ENCODE measurements at regions not wholly inside any gene's neighbourhood (a gene's known extent, or its start where the extent isn't known, plus 50 kb on each side); places are given as distances from the start of the nearest gene placed in this dataset.

GRCh38 chr13:105965910-105966309 is 569.6 kb downstream of the EFNB2 start:
- H3K4me3 ChIP-seq = no peak overlapping the region
- ATAC-seq (no peak), DNase-seq (no peak)
- no peaks in the 10 kb centered on the region for H3K9me3 ChIP-seq
- intact Hi-C loops (cut with DNase I) = no loop called here
- H3K27ac ChIP-seq = no peak overlapping the region
- TF ChIP-seq, protein P1, sequence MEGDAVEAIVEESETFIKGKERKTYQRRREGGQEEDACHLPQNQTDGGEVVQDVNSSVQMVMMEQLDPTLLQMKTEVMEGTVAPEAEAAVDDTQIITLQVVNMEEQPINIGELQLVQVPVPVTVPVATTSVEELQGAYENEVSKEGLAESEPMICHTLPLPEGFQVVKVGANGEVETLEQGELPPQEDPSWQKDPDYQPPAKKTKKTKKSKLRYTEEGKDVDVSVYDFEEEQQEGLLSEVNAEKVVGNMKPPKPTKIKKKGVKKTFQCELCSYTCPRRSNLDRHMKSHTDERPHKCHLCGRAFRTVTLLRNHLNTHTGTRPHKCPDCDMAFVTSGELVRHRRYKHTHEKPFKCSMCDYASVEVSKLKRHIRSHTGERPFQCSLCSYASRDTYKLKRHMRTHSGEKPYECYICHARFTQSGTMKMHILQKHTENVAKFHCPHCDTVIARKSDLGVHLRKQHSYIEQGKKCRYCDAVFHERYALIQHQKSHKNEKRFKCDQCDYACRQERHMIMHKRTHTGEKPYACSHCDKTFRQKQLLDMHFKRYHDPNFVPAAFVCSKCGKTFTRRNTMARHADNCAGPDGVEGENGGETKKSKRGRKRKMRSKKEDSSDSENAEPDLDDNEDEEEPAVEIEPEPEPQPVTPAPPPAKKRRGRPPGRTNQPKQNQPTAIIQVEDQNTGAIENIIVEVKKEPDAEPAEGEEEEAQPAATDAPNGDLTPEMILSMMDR (IDR thresholded peaks at IDR 0.05) = no peak
- H3K36me3 ChIP-seq = no peaks in the 10 kb centered on the region
- H3K27me3 ChIP-seq = peaks cover 0 to 6% (median 0%) of the 10 kb centered on the region in 7 donors
- 65 to 66% methylated on average over 7 of the region's 7 CpGs for WGBS, 2 donors
- H3K4me1 ChIP-seq = no peaks in the 10 kb centered on the region

- H3K27ac ChIP-seq = no peak overlapping the region
- intact Hi-C loops (cut with DNase I) = no loop called here
- H3K4me1 ChIP-seq = peaks cover 0 to 4% (median 0%) of the 10 kb centered on the region in 9 donors
- H3K36me3 ChIP-seq = no peaks in the 10 kb centered on the region
- ATAC-seq (no peak), DNase-seq (no peak)
- H3K9me3 ChIP-seq = no peaks in the 10 kb centered on the region
- H3K27me3 ChIP-seq = peaks cover 0 to 4% (median 0%) of the 10 kb centered on the region in 7 donors
- WGBS, 2 donors = 96 to 98% methylated on average over 7 of the region's 7 CpGs
- H3K4me3 ChIP-seq = no peak overlapping the region
- TF ChIP-seq, protein P1 (IDR thresholded peaks at IDR 0.05) = no peak
Observed at GRCh38 chr13:105962080-105962479, 573.4 kb downstream of the EFNB2 start.

- H3K27ac ChIP-seq = no peak overlapping the region
- no peak for DNase-seq
- intact Hi-C loops (cut with DNase I) = no loop called here
- no peaks in the 10 kb centered on the region for H3K9me3 ChIP-seq
- no peaks in the 10 kb centered on the region for H3K36me3 ChIP-seq
- H3K4me3 ChIP-seq = no peak overlapping the region
- peaks cover 0 to 7% (median 0%) of the 10 kb centered on the region in 9 donors for H3K4me1 ChIP-seq
- TF ChIP-seq, protein P1 (IDR thresholded peaks at IDR 0.05) = no peak
- no peak for ATAC-seq
- WGBS, 2 donors = 82 to 84% methylated on average over 5 of the region's 5 CpGs
- peaks cover 0 to 4% (median 0%) of the 10 kb centered on the region in 7 donors for H3K27me3 ChIP-seq
Observed at GRCh38 chr13:105961438-105961837, 574.0 kb downstream of the EFNB2 start.

DNA sequence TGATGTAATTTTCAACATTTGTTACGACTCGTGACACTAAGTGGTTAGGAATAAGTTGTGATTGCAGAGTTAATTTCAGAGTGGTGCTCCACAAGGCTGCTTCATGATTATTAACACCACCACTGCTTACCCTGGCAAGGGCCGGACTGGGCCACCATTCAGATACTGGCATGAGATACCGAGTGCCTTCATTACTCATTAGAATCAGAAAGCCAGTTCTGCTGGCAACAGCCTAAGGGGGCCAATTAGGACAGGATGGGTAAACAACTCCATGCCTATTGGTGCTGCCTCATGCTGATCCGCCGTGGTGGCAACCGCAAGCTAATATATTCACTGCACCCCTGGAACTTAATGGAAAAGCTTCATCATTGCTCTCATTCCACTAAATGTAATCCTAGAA is 575.1 kb downstream of the EFNB2 start:
- ATAC-seq = no peak

More for the DNA sequence above, 575.1 kb downstream of the EFNB2 start:
- no peak for DNase-seq
- Histone ChIP-seq H3K27me3 (no peaks in the 10 kb centered on the region), H3K27ac (no peak overlapping the region), H3K9me3 (no peaks in the 10 kb centered on the region), H3K4me3 (no peak overlapping the region), H3K36me3 (no peaks in the 10 kb centered on the region), H3K4me1 (peaks cover 0 to 7% (median 0%) of the 10 kb centered on the region in 9 donors)
- TF ChIP-seq, protein P1 (IDR thresholded peaks at IDR 0.05) = no peak
- intact Hi-C loops (cut with DNase I) = no loop called here
- WGBS, 2 donors = 96 to 97% methylated on average over 7 of the region's 7 CpGs
